ENCODE measurements at regions not wholly inside any gene's neighbourhood (a gene's known extent, or its start where the extent isn't known, plus 50 kb on each side); places are given as distances from the start of the nearest gene placed in this dataset.

GRCh38 chr15:31887246-31887645 lies 143.1 kb upstream of the CHRNA7 start:
- TF ChIP-seq, protein P1, sequence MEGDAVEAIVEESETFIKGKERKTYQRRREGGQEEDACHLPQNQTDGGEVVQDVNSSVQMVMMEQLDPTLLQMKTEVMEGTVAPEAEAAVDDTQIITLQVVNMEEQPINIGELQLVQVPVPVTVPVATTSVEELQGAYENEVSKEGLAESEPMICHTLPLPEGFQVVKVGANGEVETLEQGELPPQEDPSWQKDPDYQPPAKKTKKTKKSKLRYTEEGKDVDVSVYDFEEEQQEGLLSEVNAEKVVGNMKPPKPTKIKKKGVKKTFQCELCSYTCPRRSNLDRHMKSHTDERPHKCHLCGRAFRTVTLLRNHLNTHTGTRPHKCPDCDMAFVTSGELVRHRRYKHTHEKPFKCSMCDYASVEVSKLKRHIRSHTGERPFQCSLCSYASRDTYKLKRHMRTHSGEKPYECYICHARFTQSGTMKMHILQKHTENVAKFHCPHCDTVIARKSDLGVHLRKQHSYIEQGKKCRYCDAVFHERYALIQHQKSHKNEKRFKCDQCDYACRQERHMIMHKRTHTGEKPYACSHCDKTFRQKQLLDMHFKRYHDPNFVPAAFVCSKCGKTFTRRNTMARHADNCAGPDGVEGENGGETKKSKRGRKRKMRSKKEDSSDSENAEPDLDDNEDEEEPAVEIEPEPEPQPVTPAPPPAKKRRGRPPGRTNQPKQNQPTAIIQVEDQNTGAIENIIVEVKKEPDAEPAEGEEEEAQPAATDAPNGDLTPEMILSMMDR (IDR thresholded peaks at IDR 0.05), result no peak
- TF ChIP-seq EZH2 (IDR thresholded peaks at IDR 0.05; ENCODE audit: borderline replicate concordance, insufficient read depth, low read depth, low read length, poor library complexity, severe bottlenecking), result no peak
- no peaks in the 10 kb centered on the region for H3K4me1 Mint-ChIP-seq
- Histone ChIP-seq H3K27me3 (replicated peaks in 1 of 4; ENCODE audit: control extremely low read depth in 1 of 4, control insufficient read depth in 3 of 4, insufficient read depth in 4 of 4, low read length in 3 of 4) (peaks cover 0 to 11% (median 0%) of the 10 kb centered on the region in 4 experiments), H3K4me1 (ENCODE audit: control insufficient read depth in 2 of 2, insufficient read depth in 2 of 2, low read length in 2 of 2) (no peaks in the 10 kb centered on the region), H4K20me1 (ENCODE audit: control insufficient read depth, insufficient read depth, low read length, poor library complexity, severe bottlenecking) (no peaks in the 10 kb centered on the region), H2AFZ (ENCODE audit: insufficient read depth, low read depth, low read length, poor library complexity, severe bottlenecking) (no peak overlapping the region), H3K9me3 (ENCODE audit: control extremely low read depth in 1 of 3, control insufficient read depth in 2 of 3, insufficient read depth in 1 of 3, low read length in 2 of 3) (peaks cover 0 to 2% (median 0%) of the 10 kb centered on the region in 3 donors), H3K36me3 (replicated peaks in 1 of 2; ENCODE audit: control extremely low read depth in 1 of 2, control insufficient read depth in 1 of 2, extremely low read depth in 1 of 2, insufficient read depth in 2 of 2, low read length in 1 of 2) (no peaks in the 10 kb centered on the region), H3K79me2 (ENCODE audit: control insufficient read depth, insufficient read depth, low read length) (no peaks in the 10 kb centered on the region), H3K4me2 (replicated peaks; ENCODE audit: low read depth, low read length, poor library complexity, severe bottlenecking) (no peak overlapping the region), H3K9ac (ENCODE audit: low read length) (no peak overlapping the region), H3K4me3 (ENCODE audit: control extremely low read depth in 1 of 5, extremely low read depth in 1 of 5, insufficient read depth in 1 of 5, low read depth in 2 of 5, low read length in 4 of 5) (no peak overlapping the region), H3K27ac (ENCODE audit: low read length in 2 of 2) (no peak overlapping the region)
- H3K27me3 Mint-ChIP-seq, result peaks cover 40% of the 10 kb centered on the region
- DNase-seq (no peak), ATAC-seq (ENCODE audit: low read depth) (no peak)
- no peak overlapping the region for H3K4me3 Mint-ChIP-seq
- intact Hi-C loops (cut with micrococcal nuclease), result no loop called here
- ChIA-PET POLR2A (no interaction called here), CTCF (no interaction called here)
- H3K9me3 Mint-ChIP-seq (ENCODE audit: insufficient read depth), result no peaks in the 10 kb centered on the region
- H3K27ac Mint-ChIP-seq, result no peak overlapping the region
- 37% methylated on average over 7 of the region's 9 CpGs for WGBS (ENCODE audit: insufficient coverage)

- WGBS (ENCODE audit: insufficient coverage), result no CpG with 5 or more reads among the region's 1 CpG
- no peaks in the 10 kb centered on the region for H4K20me1 ChIP-seq (ENCODE audit: control insufficient read depth, insufficient read depth, low read length, poor library complexity, severe bottlenecking)
- H3K4me1 Mint-ChIP-seq, result no peaks in the 10 kb centered on the region
- peaks cover 45% of the 10 kb centered on the region for H3K27me3 Mint-ChIP-seq
- no peaks in the 10 kb centered on the region for H3K79me2 ChIP-seq (ENCODE audit: control insufficient read depth, insufficient read depth, low read length)
- H3K27ac ChIP-seq (ENCODE audit: low read length in 2 of 2), result no peak overlapping the region
- peaks cover 0 to 4% (median 3%) of the 10 kb centered on the region in 3 donors for H3K9me3 ChIP-seq (ENCODE audit: control extremely low read depth in 1 of 3, control insufficient read depth in 2 of 3, insufficient read depth in 1 of 3, low read length in 2 of 3)
- H3K4me1 ChIP-seq (ENCODE audit: control insufficient read depth in 2 of 2, insufficient read depth in 2 of 2, low read length in 2 of 2), result no peaks in the 10 kb centered on the region
- H3K4me2 ChIP-seq (replicated peaks; ENCODE audit: low read depth, low read length, poor library complexity, severe bottlenecking), result no peak overlapping the region
- no peak overlapping the region for H3K27ac Mint-ChIP-seq
- H3K4me3 Mint-ChIP-seq, result no peak overlapping the region
- intact Hi-C loops (cut with micrococcal nuclease), result no loop called here
- no peaks in the 10 kb centered on the region for H3K36me3 ChIP-seq (replicated peaks in 1 of 2; ENCODE audit: control extremely low read depth in 1 of 2, control insufficient read depth in 1 of 2, extremely low read depth in 1 of 2, insufficient read depth in 2 of 2, low read length in 1 of 2)
- CTCF ChIA-PET, result no interaction called here
- peaks cover 0 to 11% (median 0%) of the 10 kb centered on the region in 4 experiments for H3K27me3 ChIP-seq (replicated peaks in 1 of 4; ENCODE audit: control extremely low read depth in 1 of 4, control insufficient read depth in 3 of 4, insufficient read depth in 4 of 4, low read length in 3 of 4)
- no peak overlapping the region for H3K9ac ChIP-seq (ENCODE audit: low read length)
- no peak for TF ChIP-seq EZH2 (IDR thresholded peaks at IDR 0.05; ENCODE audit: borderline replicate concordance, insufficient read depth, low read depth, low read length, poor library complexity, severe bottlenecking)
- TF ChIP-seq, protein P1 (IDR thresholded peaks at IDR 0.05), result no peak
- H3K4me3 ChIP-seq (ENCODE audit: control extremely low read depth in 1 of 5, extremely low read depth in 1 of 5, insufficient read depth in 1 of 5, low read depth in 2 of 5, low read length in 4 of 5), result no peak overlapping the region
- H2AFZ ChIP-seq (ENCODE audit: insufficient read depth, low read depth, low read length, poor library complexity, severe bottlenecking), result no peak overlapping the region
- ATAC-seq (ENCODE audit: low read depth), result no peak
- POLR2A ChIA-PET, result no interaction called here
- no peak for DNase-seq
- peaks cover 2% of the 10 kb centered on the region for H3K9me3 Mint-ChIP-seq (ENCODE audit: insufficient read depth)
Observed at GRCh38 chr15:31892513-31892912, 137.8 kb upstream of the CHRNA7 start.

Measured in B cell (primary cell).